ENCODE measurements at regions not wholly inside any gene's neighbourhood (a gene's known extent, or its start where the extent isn't known, plus 50 kb on each side); places are given as distances from the start of the nearest gene placed in this dataset.

- peaks cover 2% of the 10 kb centered on the region for H3K4me1 Mint-ChIP-seq
- no peaks in the 10 kb centered on the region for H4K20me1 ChIP-seq (ENCODE audit: low read depth)
- no peaks in the 10 kb centered on the region for H3K4me1 ChIP-seq
- H3K4me3 ChIP-seq: no peak overlapping the region
- peak overlapping the region; percentile 9 for H3K27ac Mint-ChIP-seq
- no peak overlapping the region for H3K27ac ChIP-seq
- no peaks in the 10 kb centered on the region for H3K36me3 Mint-ChIP-seq
- H3K79me2 ChIP-seq (ENCODE audit: low read depth): no peaks in the 10 kb centered on the region
- no peaks in the 10 kb centered on the region for H3K36me3 ChIP-seq
- TF ChIP-seq CTCF (IDR thresholded peaks at IDR 0.05) (no peak), EZH2 (IDR thresholded peaks at IDR 0.05) (no peak), EZH2phosphoT487 (IDR thresholded peaks at IDR 0.05) (no peak)
- DNase-seq (ENCODE audit: low spot score): no peak
- no peaks in the 10 kb centered on the region for H3K27me3 ChIP-seq
- H3K27me3 Mint-ChIP-seq (ENCODE audit: insufficient read depth, low read depth): peaks cover 5% of the 10 kb centered on the region
- H2AFZ ChIP-seq (replicated peaks): no peak overlapping the region
- H3K9ac ChIP-seq: no peak overlapping the region
- no peaks in the 10 kb centered on the region for H3F3A ChIP-seq (ENCODE audit: low read depth)
- no peak overlapping the region for H3K4me3 Mint-ChIP-seq
- no peaks in the 10 kb centered on the region for H3K9me3 ChIP-seq (ENCODE audit: low read depth)
- no peak overlapping the region for H3K4me2 ChIP-seq
- H3K9me3 Mint-ChIP-seq: peaks cover 3% of the 10 kb centered on the region
Measured at GRCh38 chr13:111399334-111399733, 78.9 kb downstream of the TEX29 start.

GRCh38 chr13:111399776-111400538 is 79.5 kb downstream of the TEX29 start:
- no peaks in the 10 kb centered on the region for H3K4me1 ChIP-seq
- Mint-ChIP-seq H3K27ac (no peak overlapping the region), H3K4me1 (peaks cover 2% of the 10 kb centered on the region), H3K27me3 (ENCODE audit: insufficient read depth, low read depth) (peaks cover 5% of the 10 kb centered on the region), H3K9me3 (peaks cover 3% of the 10 kb centered on the region), H3K36me3 (no peaks in the 10 kb centered on the region), H3K4me3 (no peak overlapping the region)
- no peak overlapping the region for H3K4me3 ChIP-seq
- no peak overlapping the region for H3K4me2 ChIP-seq
- no peaks in the 10 kb centered on the region for H3K27me3 ChIP-seq
- H3K9me3 ChIP-seq (ENCODE audit: low read depth): no peaks in the 10 kb centered on the region
- no peaks in the 10 kb centered on the region for H4K20me1 ChIP-seq (ENCODE audit: low read depth)
- H3K36me3 ChIP-seq: no peaks in the 10 kb centered on the region
- no peaks in the 10 kb centered on the region for H3K79me2 ChIP-seq (ENCODE audit: low read depth)
- no peak overlapping the region for H2AFZ ChIP-seq (replicated peaks)
- no peak overlapping the region for H3K9ac ChIP-seq
- H3F3A ChIP-seq (ENCODE audit: low read depth): no peaks in the 10 kb centered on the region
- H3K27ac ChIP-seq: no peak overlapping the region
- no peak for TF ChIP-seq EZH2phosphoT487 (IDR thresholded peaks at IDR 0.05)
- no peak for TF ChIP-seq CTCF (IDR thresholded peaks at IDR 0.05)
- TF ChIP-seq EZH2 (IDR thresholded peaks at IDR 0.05): no peak
- no peak for DNase-seq (ENCODE audit: low spot score)

GRCh38 chr13:111401151-111401550 is 80.7 kb downstream of the TEX29 start:
- Mint-ChIP-seq H3K4me3 (no peak overlapping the region), H3K4me1 (peaks cover 2% of the 10 kb centered on the region), H3K27me3 (ENCODE audit: insufficient read depth, low read depth) (peaks cover 5% of the 10 kb centered on the region), H3K36me3 (no peaks in the 10 kb centered on the region), H3K9me3 (peaks cover 2% of the 10 kb centered on the region), H3K27ac (no peak overlapping the region)
- no peak overlapping the region for H2AFZ ChIP-seq (replicated peaks)
- no peaks in the 10 kb centered on the region for H3K79me2 ChIP-seq (ENCODE audit: low read depth)
- no peaks in the 10 kb centered on the region for H3F3A ChIP-seq (ENCODE audit: low read depth)
- H3K9ac ChIP-seq: no peak overlapping the region
- no peaks in the 10 kb centered on the region for H3K4me1 ChIP-seq
- no peaks in the 10 kb centered on the region for H4K20me1 ChIP-seq (ENCODE audit: low read depth)
- no peak overlapping the region for H3K4me2 ChIP-seq
- DNase-seq (ENCODE audit: low spot score): no peak
- no peaks in the 10 kb centered on the region for H3K9me3 ChIP-seq (ENCODE audit: low read depth)
- H3K27me3 ChIP-seq: no peaks in the 10 kb centered on the region
- H3K36me3 ChIP-seq: no peaks in the 10 kb centered on the region
- no peak overlapping the region for H3K4me3 ChIP-seq
- no peak overlapping the region for H3K27ac ChIP-seq
- TF ChIP-seq EZH2 (IDR thresholded peaks at IDR 0.05) (no peak), EZH2phosphoT487 (IDR thresholded peaks at IDR 0.05) (no peak), CTCF (IDR thresholded peaks at IDR 0.05) (no peak)
